GDM1 (cell line): ENCODE measurements at regions not wholly inside any gene's neighbourhood (a gene's known extent, or its start where the extent isn't known, plus 50 kb on each side); places are given as distances from the start of the nearest gene placed in this dataset.
"Not testable (repeated sequence)": the region's sequence is repeated elsewhere in the genome, so short reads cannot be mapped to it uniquely, and the experiment has no call there.

Experiments used
- DNase-seq: peaks from one replicate; lab custom pipeline; 2025; lab: John Stamatoyannopoulos, UW

- DNase-seq: no peak
These were observed 630.7 kb upstream of the GRM3 start for GRCh38 chr7:86012971-86013370.

DNA sequence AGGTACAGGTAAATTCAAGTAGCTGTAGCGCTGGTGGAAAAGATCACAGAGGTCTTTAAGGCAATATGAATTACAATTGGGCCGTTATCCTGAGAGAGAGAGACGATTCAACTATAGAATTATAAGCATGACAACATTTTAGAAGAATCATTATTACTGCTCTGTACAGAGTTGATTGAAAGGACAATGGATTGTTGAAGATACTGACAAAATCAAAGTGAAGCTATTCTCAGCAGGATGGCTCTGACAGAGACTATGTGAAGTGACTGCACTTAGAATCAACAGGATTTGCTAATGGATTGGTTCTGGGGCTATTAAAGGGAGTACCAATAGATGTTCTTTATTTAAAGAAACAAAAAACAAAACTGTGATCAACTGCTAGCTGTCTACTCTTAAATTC is 634.8 kb upstream of the GRM3 start:
- DNase-seq: no peak

DNA sequence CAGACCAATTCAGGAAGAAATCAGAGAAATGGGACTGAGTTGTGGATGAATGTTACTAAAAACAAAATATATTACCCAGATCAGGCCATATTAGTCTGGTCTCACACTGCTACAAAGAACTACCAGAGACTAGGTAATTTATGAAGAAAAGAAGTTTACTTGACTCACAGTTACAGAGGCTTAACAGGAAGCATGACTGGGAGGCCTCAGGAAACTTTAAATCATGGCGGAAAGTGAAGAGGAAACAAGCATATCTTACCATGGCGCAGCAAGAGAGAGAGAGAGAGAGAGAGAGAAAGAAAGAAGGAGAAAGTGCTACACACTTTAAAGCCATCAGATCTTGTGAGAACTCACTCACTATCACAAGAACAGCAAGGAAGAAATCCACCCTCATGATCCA is 636.8 kb upstream of the GRM3 start:
- no peak for DNase-seq

DNA sequence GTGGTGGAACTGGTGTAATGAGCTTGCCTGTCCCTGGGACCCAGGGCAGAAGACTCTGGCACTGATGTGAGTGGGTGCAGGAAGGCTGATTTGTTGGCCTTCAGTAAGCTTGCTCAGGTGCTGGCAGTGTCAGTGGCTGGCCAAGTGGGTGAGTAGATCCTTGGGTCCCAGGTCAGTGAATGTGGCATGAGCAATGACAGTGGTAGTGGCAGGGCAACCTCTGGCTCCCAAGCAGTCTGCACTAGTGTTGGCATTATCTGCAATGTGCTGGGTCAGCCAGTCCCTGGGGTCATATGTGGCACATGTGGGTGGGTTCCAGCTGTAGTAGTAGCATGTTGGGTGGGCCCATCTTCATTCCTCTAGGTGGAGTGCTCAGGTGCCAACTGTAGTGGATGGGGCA is 640.9 kb upstream of the GRM3 start:
- DNase-seq: no peak

DNA sequence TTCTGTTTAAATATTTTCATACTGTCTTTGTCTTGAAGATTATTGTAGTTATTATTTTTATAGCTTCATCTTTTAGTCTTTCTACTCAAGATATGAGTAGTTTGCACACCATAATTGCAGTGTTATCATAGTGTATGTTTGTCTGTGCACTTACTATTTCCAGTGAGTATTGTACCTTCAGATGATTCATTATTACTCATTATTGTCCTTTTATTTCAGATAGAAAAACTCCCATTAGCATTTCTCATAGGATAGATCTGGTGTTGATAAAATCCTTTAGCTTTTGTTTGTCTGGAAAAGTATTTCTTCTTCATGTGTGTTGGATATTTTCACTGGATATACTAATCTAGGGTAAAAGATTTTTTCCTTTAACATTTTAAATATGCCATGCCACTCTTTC is 646.2 kb upstream of the GRM3 start:
- no peak for DNase-seq

GRCh38 chr7:85995101-85995500 is 648.6 kb upstream of the GRM3 start:
- DNase-seq: no peak

- DNase-seq: no peak
These were observed 663.0 kb upstream of the GRM3 start for GRCh38 chr7:85980740-85981139.

DNA sequence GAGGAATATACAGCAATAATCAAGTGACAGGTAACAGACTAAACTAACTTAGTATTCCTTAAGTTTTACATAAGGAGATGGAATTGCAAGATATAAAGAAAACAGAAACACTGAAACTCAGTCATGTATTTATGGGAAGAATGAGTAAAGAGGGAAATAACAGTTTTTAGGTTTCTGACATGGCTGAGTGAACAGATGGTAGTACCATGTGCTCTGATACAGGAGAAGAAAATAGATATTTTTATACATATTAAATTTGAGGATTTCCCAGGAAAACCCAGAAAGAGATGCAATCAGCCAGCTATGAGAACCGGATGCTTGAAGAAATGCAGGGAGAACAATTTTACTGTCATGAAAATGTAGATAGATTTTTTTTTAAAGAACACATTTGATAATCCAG is 669.5 kb upstream of the GRM3 start:
- DNase-seq: no peak

- no peak for DNase-seq
These were observed 671.1 kb upstream of the GRM3 start for GRCh38 chr7:85972504-85973141.

DNA sequence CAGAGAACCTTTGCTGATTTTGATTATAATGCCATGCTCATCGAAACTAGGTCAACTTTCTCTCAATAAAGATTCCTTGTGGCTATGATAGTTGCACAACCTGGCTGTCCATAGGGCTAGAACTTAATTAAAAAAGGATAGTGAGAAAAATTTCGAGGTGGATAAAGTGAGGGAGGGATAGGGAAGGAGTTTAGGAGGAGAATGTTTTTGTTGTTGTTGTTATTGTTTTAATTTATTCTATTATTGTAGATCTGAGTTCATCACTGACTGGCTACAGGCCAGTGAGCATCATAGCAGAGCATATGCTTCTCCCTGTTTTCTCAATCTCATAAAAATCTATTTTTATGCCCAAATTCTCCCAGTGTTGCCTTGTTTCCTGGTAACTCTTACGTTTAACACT is 688.7 kb upstream of the GRM3 start:
- no peak for DNase-seq

DNA sequence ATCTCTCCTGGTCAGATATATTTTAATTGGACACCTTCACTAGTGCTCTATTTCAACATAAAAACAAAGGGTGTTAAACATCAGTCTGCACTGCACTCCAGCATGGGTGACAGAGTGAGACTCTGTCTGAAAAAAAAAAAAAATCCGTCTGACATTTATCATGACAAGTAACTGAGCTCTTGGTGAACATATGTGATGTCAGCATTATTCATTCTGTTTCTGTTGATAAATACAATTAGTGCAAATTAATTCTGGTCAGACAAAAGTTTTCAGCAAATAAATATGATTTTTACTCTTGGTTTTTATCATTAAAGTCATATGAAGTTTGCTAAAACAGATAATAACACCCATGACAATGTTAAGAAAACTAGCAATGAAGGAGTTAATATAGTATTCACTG is 692.8 kb upstream of the GRM3 start:
- no peak for DNase-seq

DNA sequence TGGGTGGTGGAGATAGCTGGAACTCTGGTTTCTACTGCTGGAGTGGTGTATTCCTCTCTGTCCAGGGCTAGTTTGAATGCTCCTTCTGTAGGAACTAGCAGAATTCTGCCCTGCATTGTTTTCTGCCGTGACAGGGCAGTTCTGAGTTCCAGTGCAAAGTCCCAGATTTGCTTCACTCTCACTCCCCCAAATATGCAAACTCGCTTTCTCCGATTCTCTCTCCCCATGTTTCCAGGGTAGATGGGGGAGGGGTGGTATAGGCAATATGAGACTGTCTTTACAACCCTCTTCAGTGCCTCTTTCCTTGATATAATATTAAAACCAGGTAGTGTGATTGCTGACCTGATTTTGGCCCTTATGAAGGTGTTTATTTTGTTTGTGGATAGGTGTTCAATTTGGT is 693.3 kb upstream of the GRM3 start:
- DNase-seq: no peak

DNA sequence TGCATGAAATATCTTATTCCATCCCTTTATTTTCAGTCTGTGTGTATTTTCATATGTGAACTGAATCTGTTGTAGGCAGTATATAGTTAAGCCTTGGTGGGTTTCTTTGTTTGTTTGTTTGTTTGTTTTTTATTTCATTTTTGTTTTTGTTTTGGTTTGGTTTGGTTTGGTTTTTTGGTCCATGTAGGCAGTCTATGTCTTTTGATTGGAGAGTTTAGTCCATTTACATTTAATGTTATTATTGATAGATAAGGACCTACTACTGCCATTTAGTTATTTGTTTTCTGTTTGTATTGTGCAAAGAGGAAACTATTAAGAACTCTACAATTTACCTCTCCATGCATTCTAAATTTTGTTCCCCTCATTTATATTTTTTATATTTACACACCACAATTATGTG is 695.9 kb upstream of the GRM3 start:
- DNase-seq: no peak

DNA sequence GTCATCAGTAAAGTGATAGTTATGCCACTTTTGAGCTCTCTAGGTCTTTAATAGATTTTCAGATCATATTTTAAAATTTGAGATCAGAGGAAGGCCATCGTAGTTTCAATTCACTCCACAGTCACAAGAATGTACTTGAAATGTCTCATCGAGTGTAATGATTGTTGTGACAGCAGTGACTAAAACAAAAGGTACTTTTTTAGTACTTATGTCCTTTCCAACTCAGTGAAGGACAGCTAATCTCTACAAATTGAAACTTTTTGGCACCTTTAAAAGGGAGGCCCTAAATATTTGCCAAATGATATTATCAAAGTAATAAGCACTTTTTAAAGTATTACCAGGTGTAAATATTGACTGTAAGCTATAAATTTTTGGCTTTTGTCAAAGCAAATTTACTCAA is 702.9 kb upstream of the GRM3 start:
- no peak for DNase-seq

DNA sequence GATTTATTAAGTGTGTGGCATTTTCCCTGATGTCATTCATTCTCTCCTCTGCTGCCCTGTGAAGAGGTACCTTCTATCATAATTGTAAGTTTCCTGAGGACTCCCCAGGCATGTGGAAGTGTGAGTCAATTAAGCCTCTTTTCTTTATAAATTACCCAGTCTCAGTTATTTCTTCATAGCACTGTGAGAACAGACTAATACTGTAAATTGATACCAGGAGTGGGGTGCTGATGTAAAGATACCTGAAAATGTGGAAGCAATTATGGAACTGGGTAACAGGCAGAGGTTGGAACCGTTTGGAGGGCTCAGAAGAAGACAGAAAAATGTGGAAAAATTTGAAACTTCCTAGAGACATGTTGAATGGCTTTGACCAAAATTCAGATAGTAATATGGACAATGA is 711.8 kb upstream of the GRM3 start:
- DNase-seq: no peak

GRCh38 chr7:85928500-85928899 is 715.2 kb upstream of the GRM3 start:
- DNase-seq: no peak

DNA sequence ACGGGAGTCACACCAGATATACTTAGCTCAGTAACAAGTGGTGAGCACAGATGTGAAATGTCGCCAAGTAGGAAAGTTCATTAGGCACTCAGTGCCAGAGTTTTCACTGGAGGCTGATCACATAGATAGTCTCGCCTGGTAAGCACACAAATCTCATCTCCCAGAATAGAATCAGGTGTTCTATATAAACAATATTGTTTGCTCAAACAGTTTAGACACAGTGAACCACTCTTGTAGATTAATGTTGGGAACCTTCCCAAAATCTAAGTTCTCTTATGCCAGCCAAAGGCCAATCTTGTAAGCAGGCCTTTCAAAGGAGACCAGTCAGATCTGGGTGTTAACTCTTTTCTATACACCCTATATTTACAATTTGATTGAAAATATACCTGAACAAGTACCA is 716.5 kb upstream of the GRM3 start:
- DNase-seq: no peak

- no peak for DNase-seq
These were observed 719.6 kb upstream of the GRM3 start for GRCh38 chr7:85924062-85924461.

- no peak for DNase-seq
These were observed 727.7 kb upstream of the GRM3 start for GRCh38 chr7:85916016-85916415.

DNA sequence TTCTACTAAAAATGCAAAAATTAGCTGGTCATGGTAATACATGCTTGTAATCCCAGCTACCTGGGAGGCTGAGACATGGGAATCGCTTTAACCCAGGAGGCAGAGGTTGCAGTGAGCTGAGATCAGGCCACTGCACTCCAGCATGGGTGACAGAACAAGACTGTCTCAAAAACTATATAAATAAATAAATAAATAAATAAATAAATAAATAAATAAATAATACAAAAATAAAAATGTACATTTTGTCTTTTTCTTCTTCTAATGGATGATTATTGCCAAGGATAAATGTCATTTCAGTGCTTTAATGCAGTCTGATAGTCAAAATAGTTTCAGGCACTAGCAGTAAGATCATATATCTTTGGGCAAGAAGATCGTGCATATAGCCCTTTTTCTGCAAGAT is 727.6 kb upstream of the SEMA3D start:
- no peak for DNase-seq

- no peak for DNase-seq
These were observed 721.2 kb upstream of the SEMA3D start for GRCh38 chr7:85908051-85908450.

- no peak for DNase-seq
These were observed 711.1 kb upstream of the SEMA3D start for GRCh38 chr7:85897967-85898366.

- no peak for DNase-seq
These were observed 709.7 kb upstream of the SEMA3D start for GRCh38 chr7:85896531-85896930.

- DNase-seq: no peak
These were observed 709.0 kb upstream of the SEMA3D start for GRCh38 chr7:85895835-85896234.

DNA sequence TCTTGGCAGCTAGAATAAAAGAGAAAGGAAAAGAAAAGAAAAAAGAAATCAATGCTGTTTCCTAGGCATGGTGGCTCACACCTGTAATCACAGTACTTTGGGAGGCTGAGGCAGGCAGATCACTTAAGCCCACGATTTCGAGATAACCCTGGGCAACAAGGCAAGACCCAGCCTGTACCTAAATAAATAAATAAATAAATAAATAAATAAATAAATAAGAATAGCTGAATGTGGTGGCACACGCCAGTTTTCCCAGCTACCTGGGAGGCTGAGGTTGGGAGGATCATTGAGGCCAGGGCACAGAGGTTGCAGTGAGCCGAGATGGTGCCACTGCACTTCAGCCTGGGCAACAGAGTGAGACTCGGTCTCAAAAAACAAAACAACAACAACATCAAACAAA is 705.0 kb upstream of the SEMA3D start:
- DNase-seq: not testable (repeated sequence)
